Body of pancreas (tissue), 4 donors: ENCODE measurements at regions not wholly inside any gene's neighbourhood (a gene's known extent, or its start where the extent isn't known, plus 50 kb on each side); places are given as distances from the start of the nearest gene placed in this dataset.

ENCODE experiments used
- ATAC-seq: fragments of 150-250 bp; one replicate; pipeline ENCODE4 v1.9.1; 2016
- DNase-seq, 4 donors: peaks; one replicate each; pipeline ENCODE4 v3.0.0-alpha.2; 2019
- H3K27ac ChIP-seq, 4 donors: fragments of 200-600 bp; sonication (generic); 1 replicate in 3 of 4; 2 replicates in 1 of 4; pipeline versions ENCODE4 v1.5.1 to v1.6.1; 2016 to 2019; ENCODE audit warnings: mild to moderate bottlenecking in 1 of 4, mixed read lengths in 1 of 4, moderate library complexity in 1 of 4
- H3K27me3 ChIP-seq, 2 donors: fragments of 200-600 bp; sonication (generic); one replicate each; pipeline ENCODE4 v1.6.0; 2016; ENCODE audit warnings: mild to moderate bottlenecking in 1 of 2
- H3K36me3 ChIP-seq, 2 donors: fragments of 200-600 bp; sonication (generic); replicated peaks in 1 of 2; 2 replicates each; pipeline ENCODE4 v1.5.1; 2016; ENCODE audit warnings: low read depth in 2 of 2; ENCODE audit not compliant: insufficient read depth in 1 of 2
- H3K4me1 ChIP-seq: fragments of 200-600 bp; sonication (generic); one replicate; pipeline ENCODE4 v1.6.0; 2016
- H3K4me3 ChIP-seq, 2 donors: fragments of 200-600 bp; sonication (generic); 1 replicate in 1 of 2; 2 replicates in 1 of 2; pipeline ENCODE4 v1.5.1; 2016 to 2019
- H3K9me3 ChIP-seq, 3 donors: fragments of 200-600 bp; sonication (generic); 1 replicate in 2 of 3; 2 replicates in 1 of 3; pipeline ENCODE4 v1.5.1; 2016
- POLR2A ChIP-seq, 3 donors: fragments of 450-650 bp; IDR thresholded peaks; one replicate each; pipeline ENCODE4 v1.6.1; 2016; ENCODE audit warnings: antibody characterized with exemption in 3 of 3, mild to moderate bottlenecking in 2 of 3
- WGBS, 2 donors: methylation state at CpG; one replicate each; pipeline ENCODE4 v1.1.5; 2017; 5-methylcytosine and 5-hydroxymethylcytosine counted together
- intact Hi-C: fragments of 100-400 bp; cut with DNase I; formaldehyde crosslinking; loops from one replicate; pipeline ENCODE4 v1.15.1; 2023
- TF ChIP-seq, protein P1 (sequence below), 7 experiments: fragments of 450-650 bp in 4 of 7; fragments of 200-600 bp in 3 of 7; sonication (generic) in 3 of 7; IDR thresholded peaks; one replicate each; pipeline ENCODE4 v1.5.1; 2016 to 2019; ENCODE audit warnings: antibody characterized with exemption in 7 of 7

DNA sequence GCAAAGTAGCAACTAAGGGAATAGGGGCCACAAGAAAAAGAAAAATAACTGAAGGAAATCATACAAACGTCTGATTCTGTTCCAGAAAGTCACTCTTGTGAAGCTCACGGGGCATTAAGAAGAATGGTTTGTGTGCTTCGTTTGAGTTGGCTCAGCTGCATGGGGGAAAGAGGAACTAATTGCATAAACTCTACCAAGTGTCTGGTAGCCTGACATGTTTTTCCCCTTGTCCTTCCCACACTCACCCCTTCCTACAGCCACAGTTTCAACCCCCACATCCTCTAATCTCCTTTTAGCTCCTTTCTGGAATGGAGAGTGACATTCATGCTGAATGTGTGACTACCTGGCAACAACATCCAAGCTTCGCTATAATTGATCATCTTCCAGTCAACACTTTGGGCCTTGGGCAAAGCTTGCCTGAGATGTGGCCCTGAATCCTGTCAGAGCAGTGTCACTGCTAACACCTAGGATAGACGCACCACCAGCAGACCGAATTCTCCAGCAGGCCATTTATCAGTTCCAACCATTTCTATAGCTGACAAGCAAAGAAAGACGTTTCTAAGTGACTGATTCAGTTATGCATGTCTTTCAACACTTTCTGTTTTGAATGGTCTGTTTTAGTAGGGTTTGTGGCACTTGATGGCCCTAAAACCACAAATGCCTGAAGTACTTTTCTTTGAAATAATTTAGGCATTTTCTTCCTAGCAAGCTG lies 439.6 kb downstream of the TTLL7 start:
- intact Hi-C loops: no loop called here
- 74 to 78% methylated on average over 7 of the region's 7 CpGs for WGBS, 2 donors
- Histone ChIP-seq H3K36me3 (no peaks in the 10 kb centered on the region), H3K4me1 (no peaks in the 10 kb centered on the region), H3K27me3 (no peaks in the 10 kb centered on the region), H3K9me3 (no peaks in the 10 kb centered on the region), H3K4me3 (no peak overlapping the region), H3K27ac (no peak overlapping the region)
- ATAC-seq (no peak), DNase-seq (no peak)
- TF ChIP-seq POLR2A (IDR thresholded peaks at IDR 0.05): no peak
- TF ChIP-seq, protein P1, sequence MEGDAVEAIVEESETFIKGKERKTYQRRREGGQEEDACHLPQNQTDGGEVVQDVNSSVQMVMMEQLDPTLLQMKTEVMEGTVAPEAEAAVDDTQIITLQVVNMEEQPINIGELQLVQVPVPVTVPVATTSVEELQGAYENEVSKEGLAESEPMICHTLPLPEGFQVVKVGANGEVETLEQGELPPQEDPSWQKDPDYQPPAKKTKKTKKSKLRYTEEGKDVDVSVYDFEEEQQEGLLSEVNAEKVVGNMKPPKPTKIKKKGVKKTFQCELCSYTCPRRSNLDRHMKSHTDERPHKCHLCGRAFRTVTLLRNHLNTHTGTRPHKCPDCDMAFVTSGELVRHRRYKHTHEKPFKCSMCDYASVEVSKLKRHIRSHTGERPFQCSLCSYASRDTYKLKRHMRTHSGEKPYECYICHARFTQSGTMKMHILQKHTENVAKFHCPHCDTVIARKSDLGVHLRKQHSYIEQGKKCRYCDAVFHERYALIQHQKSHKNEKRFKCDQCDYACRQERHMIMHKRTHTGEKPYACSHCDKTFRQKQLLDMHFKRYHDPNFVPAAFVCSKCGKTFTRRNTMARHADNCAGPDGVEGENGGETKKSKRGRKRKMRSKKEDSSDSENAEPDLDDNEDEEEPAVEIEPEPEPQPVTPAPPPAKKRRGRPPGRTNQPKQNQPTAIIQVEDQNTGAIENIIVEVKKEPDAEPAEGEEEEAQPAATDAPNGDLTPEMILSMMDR (IDR thresholded peaks at IDR 0.05): no peak

DNA sequence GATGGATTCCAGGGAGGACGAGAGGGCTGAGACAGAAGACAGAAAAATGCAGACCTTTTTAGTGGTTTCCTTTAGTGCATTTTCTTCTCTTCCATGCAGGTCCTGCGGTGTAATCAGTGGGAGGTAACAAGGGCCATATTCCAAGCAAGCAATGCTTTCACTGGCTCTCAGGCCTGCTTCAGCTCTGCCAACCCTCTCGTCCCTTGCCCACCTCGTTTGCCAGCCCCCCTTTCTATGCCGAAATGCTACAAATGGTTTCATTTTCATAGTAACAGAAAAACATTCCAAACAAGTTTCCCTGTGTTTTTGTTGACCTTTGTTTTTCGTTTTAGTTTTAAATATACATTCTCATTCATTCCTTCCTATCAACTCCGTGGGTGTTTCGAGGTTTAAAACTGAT lies 443.1 kb downstream of the TTLL7 start:
- DNase-seq (no peak), ATAC-seq (no peak)
- Histone ChIP-seq H3K27ac (no peak overlapping the region), H3K36me3 (no peaks in the 10 kb centered on the region), H3K4me3 (no peak overlapping the region), H3K27me3 (no peaks in the 10 kb centered on the region), H3K4me1 (no peaks in the 10 kb centered on the region), H3K9me3 (no peaks in the 10 kb centered on the region)
- intact Hi-C loops: no loop called here
- TF ChIP-seq POLR2A (IDR thresholded peaks at IDR 0.05): no peak
- TF ChIP-seq, protein P1 (IDR thresholded peaks at IDR 0.05): no peak
- WGBS, 2 donors: 77 to 81% methylated on average over 8 of the region's 8 CpGs

DNA sequence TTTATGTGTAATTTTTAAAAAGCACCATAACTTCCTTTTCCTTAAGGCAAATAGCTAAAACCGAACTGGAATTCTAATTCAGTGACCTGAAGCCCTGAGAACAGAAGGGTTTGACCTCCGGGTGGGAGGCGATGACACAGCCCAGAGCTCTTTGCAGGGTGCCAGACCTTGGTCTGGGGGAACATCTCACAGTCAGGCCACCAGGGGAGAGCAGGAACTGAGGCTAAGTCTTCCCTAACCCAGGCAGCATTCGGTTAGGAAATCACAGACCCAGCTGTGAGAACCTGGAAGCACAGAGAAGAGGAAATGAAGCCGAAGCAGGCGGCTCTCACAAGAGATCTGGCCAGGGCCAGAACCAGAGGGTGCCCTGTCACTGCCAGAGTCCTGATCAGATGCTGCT lies 444.8 kb downstream of the TTLL7 start:
- Histone ChIP-seq H3K36me3 (no peaks in the 10 kb centered on the region), H3K27ac (no peak overlapping the region), H3K9me3 (no peaks in the 10 kb centered on the region), H3K4me3 (no peak overlapping the region), H3K4me1 (no peaks in the 10 kb centered on the region), H3K27me3 (no peaks in the 10 kb centered on the region)
- WGBS, 2 donors: 45 to 52% methylated on average over 6 of the region's 6 CpGs
- TF ChIP-seq POLR2A (IDR thresholded peaks at IDR 0.05): no peak
- TF ChIP-seq, protein P1 (IDR thresholded peaks at IDR 0.05): no peak
- DNase-seq (peak in 1 of 4 donors; percentile 9), ATAC-seq (no peak)
- intact Hi-C loops: no loop called here

DNA sequence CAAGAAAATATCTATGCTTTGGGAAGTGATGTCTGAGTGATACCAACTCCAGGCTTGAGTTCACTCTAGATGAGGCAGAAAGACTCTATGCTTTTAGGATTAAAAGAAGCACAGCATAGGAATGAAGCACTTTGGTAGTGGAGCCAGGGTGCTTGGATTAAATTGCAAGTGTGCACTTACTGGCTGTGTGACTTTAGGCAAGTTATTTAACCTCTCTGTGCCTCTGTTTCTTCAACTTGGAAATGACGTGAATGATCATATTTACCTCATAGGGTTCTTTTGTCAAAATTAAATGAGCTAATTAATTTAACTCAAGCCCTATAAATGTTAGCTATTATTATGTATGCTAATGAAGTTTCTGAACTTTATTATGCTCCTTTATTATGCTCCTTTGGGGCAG lies 446.1 kb downstream of the TTLL7 start:
- H3K27ac ChIP-seq: no peak overlapping the region
- intact Hi-C loops: no loop called here
- no peak for TF ChIP-seq POLR2A (IDR thresholded peaks at IDR 0.05)
- TF ChIP-seq, protein P1 (IDR thresholded peaks at IDR 0.05): no peak
- no peaks in the 10 kb centered on the region for H3K9me3 ChIP-seq
- DNase-seq (no peak), ATAC-seq (no peak)
- no peak overlapping the region for H3K4me3 ChIP-seq
- no peaks in the 10 kb centered on the region for H3K27me3 ChIP-seq
- no peaks in the 10 kb centered on the region for H3K4me1 ChIP-seq
- WGBS, 2 donors: 94 to 96% methylated on average over 1 of the region's 1 CpG
- no peaks in the 10 kb centered on the region for H3K36me3 ChIP-seq

DNA sequence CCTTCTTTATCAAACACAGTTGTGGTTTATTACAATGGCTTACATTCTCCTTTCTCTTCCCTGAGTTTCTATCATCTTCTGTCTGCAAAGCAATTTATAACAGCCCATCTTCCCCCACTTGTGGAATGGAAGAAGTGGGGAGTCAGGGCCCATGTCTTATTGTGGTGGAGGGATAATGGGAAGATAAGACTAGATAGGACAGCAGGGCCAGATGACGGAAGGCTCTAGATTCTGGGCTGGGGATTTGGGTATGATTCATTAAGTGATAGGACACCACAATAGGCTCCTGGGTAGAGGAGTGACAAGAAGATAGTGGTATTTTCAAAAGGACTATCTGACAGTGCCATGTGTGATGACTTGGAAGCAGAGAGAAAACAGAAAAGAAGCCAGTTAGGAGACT lies 450.6 kb downstream of the TTLL7 start:
- no peak for ATAC-seq
- no peak for TF ChIP-seq POLR2A (IDR thresholded peaks at IDR 0.05)
- TF ChIP-seq, protein P1 (IDR thresholded peaks at IDR 0.05): no peak
- H3K36me3 ChIP-seq: no peaks in the 10 kb centered on the region
- 93 to 100% methylated on average over 1 of the region's 1 CpG for WGBS, 2 donors
- H3K4me1 ChIP-seq: no peaks in the 10 kb centered on the region
- intact Hi-C loops: no loop called here
- no peaks in the 10 kb centered on the region for H3K27me3 ChIP-seq
- H3K27ac ChIP-seq: no peak overlapping the region
- DNase-seq: no peak
- no peak overlapping the region for H3K4me3 ChIP-seq
- no peaks in the 10 kb centered on the region for H3K9me3 ChIP-seq
